HG02884 (cell line): ENCODE measurements at regions not wholly inside any gene's neighbourhood (a gene's known extent, or its start where the extent isn't known, plus 50 kb on each side); places are given as distances from the start of the nearest gene placed in this dataset.
"Not testable (repeated sequence)": the region's sequence is repeated elsewhere in the genome, so short reads cannot be mapped to it uniquely, and the experiment has no call there.

ENCODE experiments used
- ATAC-seq: cut with Tn5 transposase; IDR thresholded peaks from one replicate; pipeline ENCODE4 v1.9.1; 2021; ENCODE audit warnings: mild to moderate bottlenecking, moderate library complexity; ENCODE audit not compliant: unreplicated experiment

- ATAC-seq, result no peak
These were observed 141.8 kb downstream of the SIM1 start for GRCh38 chr6:100322886-100323285.

- no peak for ATAC-seq
These were observed 144.0 kb downstream of the SIM1 start for GRCh38 chr6:100320686-100321085.

DNA sequence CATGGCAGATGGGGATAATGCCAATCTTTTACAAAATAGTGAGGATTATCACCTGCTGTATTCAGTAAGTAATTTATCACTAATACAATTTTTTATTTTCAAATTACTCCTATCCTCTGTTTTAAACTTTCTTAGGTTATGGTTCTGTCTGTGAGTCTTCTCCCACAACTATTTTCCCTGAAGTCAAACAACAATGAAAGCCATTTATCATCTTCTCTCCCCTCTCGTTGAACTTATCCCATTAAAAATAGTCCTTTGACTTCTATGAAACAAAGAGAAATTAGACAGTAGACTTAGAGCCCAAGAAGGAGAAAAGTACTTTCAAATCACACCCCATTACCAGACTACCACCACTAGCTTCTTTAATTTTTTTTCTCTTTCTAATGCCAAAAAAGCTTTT is 147.7 kb downstream of the SIM1 start:
- no peak for ATAC-seq

DNA sequence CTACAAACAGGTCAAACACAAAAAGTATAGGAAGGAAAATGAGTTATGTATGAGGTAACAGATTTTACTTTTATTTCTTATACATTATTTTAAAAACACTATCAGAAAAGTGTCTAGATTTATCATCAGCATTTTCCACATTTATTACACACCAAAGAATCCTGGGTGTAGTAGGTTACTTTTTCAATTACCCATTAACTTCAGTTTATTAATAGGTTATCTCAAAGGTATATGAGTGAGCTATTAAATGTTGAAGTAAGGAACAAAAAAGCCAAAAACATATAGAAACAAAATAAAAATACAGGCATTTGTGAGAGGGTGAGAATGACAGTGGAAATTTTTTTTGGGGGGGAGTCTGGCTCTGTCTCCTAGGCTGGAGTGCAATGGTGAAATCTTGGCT is 150.5 kb downstream of the SIM1 start:
- no peak for ATAC-seq

DNA sequence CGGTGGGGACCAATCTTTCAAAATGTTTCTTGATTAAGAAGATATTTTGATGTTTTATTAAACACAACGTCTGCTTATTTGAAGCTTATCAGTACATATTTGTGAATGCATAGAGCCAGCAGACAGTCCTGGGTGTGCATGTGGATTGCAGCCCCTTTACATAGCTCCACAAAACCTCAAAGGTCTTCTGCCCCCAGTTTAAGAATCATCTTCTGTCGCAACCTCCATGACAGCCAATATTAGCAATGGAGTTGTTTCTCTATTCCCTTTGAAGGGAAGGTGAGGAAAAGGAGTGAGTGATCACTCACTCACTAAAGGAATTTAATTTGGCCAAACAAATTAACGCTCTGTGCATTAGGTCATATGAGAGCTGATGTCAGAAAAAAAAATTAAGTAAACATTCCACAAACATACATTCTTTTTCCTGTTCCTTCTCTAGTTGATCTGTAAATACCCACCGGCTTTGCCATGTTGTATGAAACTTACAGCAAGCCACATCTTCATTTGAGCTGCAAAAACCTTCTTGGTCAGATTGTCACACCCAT is 152.9 kb downstream of the SIM1 start:
- no peak for ATAC-seq

- no peak for ATAC-seq
These were observed 155.5 kb downstream of the SIM1 start for GRCh38 chr6:100309174-100309573.

- ATAC-seq, result no peak
These were observed 157.2 kb downstream of the SIM1 start for GRCh38 chr6:100307561-100307960.

GRCh38 chr6:100305209-100305869 is 159.4 kb downstream of the SIM1 start:
- no peak for ATAC-seq

DNA sequence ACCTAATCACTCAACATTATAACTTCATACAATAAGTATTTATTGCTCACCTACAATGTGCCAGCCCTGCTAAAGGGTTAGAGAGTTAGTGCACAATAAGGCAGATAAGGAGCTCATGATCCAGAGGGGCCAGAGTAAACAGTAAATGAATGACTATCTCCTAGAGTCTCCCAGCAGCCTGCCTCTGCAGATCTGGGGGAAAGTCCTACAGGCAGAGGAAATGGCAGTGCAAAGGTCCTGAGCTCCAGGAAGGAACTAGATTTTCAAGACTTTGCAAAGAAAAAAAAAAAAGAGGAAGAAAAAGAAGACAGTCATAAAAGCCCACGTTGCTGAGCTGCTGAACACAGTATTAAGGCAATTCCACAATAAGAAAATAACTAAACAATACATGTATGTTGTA is 160.1 kb downstream of the SIM1 start:
- ATAC-seq, result no peak

DNA sequence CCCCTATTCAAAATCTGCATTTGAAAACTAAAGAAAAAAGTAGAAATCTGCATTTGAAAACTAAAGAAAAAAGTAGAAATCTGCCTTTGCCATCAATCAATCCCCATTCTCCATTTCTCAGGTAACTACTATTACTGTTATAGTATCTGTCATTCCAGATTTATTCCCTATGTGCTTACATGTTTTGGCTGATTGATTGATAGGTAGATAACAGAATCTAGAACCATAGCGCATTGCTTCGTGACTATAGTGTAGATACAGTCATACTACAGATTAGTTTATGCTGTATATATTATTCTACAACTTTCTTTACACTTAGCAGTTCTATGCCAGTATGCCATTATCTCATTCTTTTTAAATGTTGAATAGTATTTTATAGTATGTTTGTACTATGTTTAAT is 163.0 kb downstream of the SIM1 start:
- ATAC-seq, result no peak

GRCh38 chr6:100300221-100300736 is 164.4 kb downstream of the SIM1 start:
- ATAC-seq, result no peak

- no peak for ATAC-seq
These were observed 167.7 kb downstream of the SIM1 start for GRCh38 chr6:100296810-100297544.

- not testable (repeated sequence) for ATAC-seq
These were observed 169.5 kb downstream of the SIM1 start for GRCh38 chr6:100295172-100295571.

- ATAC-seq, result no peak
These were observed 175.4 kb downstream of the SIM1 start for GRCh38 chr6:100289285-100289684.

- ATAC-seq, result no peak
These were observed 176.4 kb downstream of the SIM1 start for GRCh38 chr6:100288311-100288710.

DNA sequence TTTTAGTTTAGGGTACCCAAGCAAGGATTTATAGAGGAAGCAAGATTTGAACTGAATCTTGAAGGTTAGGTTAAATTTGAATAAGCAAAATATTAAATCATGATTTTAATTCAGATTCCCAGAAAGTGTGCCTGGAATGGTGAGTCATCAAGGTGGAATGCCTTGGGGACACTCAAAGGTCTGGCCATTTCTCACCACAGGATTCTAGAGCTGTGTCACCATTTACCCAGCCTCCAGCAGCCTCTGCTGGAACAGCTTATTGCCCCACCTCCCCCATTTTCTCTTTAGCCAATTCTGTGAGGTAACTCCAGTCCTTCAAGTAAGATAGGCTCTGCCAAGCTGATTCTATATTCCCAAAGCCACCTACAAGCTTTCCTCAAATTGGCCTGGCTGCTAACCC is 181.4 kb downstream of the SIM1 start:
- no peak for ATAC-seq

DNA sequence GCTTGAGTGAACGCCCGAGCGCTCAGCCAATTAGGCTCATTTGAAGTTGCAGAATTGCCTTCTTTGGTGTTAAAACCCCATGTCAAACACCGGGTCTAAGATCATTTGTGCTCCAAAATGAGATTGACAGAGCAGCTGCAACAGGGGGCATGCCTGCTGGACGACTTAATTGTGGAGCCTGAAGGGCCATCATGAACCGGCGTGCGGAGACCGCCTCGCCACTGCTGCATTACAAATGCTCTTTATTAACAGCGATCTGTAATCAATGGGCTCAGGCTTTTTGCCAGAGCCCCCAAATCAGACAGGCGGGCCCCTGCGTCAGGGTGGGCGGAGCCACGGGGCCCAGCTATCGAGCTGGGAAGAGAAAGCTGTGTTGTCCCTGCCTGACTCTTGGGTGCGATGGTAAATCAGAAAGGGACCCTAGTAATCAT is 183.2 kb downstream of the SIM1 start:
- no peak for ATAC-seq

DNA sequence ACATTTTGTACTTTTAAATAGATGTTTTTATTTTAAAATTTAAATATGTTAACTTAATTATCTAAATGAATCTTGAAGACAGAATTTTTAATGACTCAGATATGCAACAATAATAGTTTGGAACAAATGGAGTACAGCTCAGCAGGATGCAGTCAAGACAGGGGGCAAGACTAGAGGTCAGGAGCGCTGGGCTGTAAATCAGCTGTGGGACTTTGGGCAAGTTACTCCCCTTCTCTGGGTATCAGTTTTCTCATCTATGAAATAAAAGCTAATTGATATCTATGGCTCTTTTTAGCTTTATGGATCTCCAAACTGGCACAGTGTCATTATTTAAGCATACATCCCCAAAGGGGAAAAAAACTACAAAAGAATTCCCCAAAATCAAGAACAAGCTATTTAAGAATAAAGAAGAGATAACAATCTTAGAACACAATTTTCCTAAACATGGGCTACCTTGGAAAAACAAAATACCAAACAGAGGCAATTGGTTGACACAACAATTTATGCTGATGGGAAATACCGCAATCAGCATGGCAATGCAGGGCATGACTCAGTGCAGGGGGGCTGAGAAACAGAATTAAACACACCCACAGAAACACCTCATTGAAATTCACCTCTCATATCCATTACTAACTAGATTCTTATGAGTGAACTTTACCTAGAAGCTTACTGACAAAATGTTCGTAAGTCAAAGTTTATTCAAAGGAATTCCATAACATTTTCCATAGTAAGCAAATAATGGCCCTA is 188.2 kb downstream of the SIM1 start:
- ATAC-seq, result no peak

GRCh38 chr6:100274147-100274546 is 190.6 kb downstream of the SIM1 start:
- ATAC-seq, result no peak

GRCh38 chr6:100271625-100272024 is 193.1 kb downstream of the SIM1 start:
- ATAC-seq, result no peak

DNA sequence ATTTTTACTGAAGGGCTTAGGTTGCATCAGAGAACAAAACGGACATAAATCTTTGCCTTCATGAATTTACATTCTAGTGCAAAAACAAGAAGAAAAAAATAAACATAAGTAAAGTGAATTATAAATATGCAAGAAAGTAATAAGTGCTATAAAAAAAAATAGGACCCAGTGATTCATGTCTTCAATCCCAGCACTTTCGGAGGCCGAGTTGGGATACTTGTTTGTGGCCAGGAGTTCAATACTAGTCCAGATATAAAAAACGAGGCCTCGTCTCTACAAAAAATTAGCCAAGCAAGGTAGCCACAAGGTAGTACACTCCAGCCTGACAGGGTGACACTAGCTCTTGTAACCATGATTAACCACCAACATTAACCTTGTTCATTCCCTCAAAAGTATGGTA is 193.5 kb downstream of the SIM1 start:
- no peak for ATAC-seq
